SK-N-SH (cell line): ENCODE measurements at regions not wholly inside any gene's neighbourhood (a gene's known extent, or its start where the extent isn't known, plus 50 kb on each side); places are given as distances from the start of the nearest gene placed in this dataset.
A peak's percentile ranks its signal among the peaks of the same experiment; 100 is the strongest.

Source experiments
- CTCF ChIA-PET: fragments of 300-600, 350-600 bp; formaldehyde crosslinking; extraction: SDS; loops from one replicate; lab custom pipeline; 2021; lab: Yijun Ruan, JAX
- POLR2A ChIA-PET: fragments of 350-600 bp; sonication (Branson Sonifier 250); formaldehyde crosslinking; extraction: SDS; loops from one replicate; lab custom pipeline; 2020; ENCODE audit warnings: antibody characterized with exemption, inconsistent platforms; lab: Yijun Ruan, JAX
- DNase-seq: peaks from one replicate; pipeline ENCODE4 v3.0.0; 2012
- H2AFZ ChIP-seq: fragments of 200-600 bp; sonication (generic); 2 replicates; pipeline ENCODE4 v1.8.1; 2016; ENCODE audit warnings: antibody characterized with exemption, mild to moderate bottlenecking, low read depth
- H3F3A ChIP-seq: fragments of 200-600 bp; sonication (generic); replicated peaks from 2 replicates; pipeline ENCODE3; 2016; ENCODE audit warnings: antibody characterized with exemption, mild to moderate bottlenecking; ENCODE audit not compliant: insufficient read depth
- H3K27ac ChIP-seq, 2 experiments: fragments of 200-500 bp in 1 of 2; fragments of 200-600 bp in 1 of 2; sonication (Bioruptor generic) in 1 of 2; sonication (generic), shearing (Covaris generic) in 1 of 2; 2 replicates each; pipeline versions ENCODE4 v1.5.1 to v1.6.1; 2014 to 2016; ENCODE audit warnings: low read depth in 2 of 2, inconsistent platforms in 1 of 2, low read length in 1 of 2, mild to moderate bottlenecking in 1 of 2, mixed read lengths in 1 of 2
- H3K27me3 ChIP-seq: fragments of 200-600 bp; sonication (generic), shearing (Covaris generic); 2 replicates; pipeline ENCODE4 v1.6.1; 2016; ENCODE audit warnings: mixed run types; ENCODE audit not compliant: insufficient read depth
- H3K36me3 ChIP-seq, 2 experiments: fragments of 200-500 bp in 1 of 2; fragments of 200-600 bp in 1 of 2; sonication (Bioruptor generic) in 1 of 2; sonication (generic) in 1 of 2; replicated peaks in 1 of 2; 2 replicates each; pipeline versions ENCODE3 to v1.5.1; 2014 to 2016; ENCODE audit warnings: low read length in 1 of 2, mild to moderate bottlenecking in 1 of 2; ENCODE audit not compliant: insufficient read depth in 2 of 2, control insufficient read depth in 1 of 2
- H3K4me1 ChIP-seq, 2 experiments: fragments of 200-500 bp in 1 of 2; fragments of 200-600 bp in 1 of 2; sonication (Bioruptor generic) in 1 of 2; sonication (generic), shearing (Covaris generic) in 1 of 2; 2 replicates each; pipeline versions ENCODE4 v1.5.1 to v1.6.1; 2014 to 2016; ENCODE audit warnings: low read depth in 1 of 2, low read length in 1 of 2, mixed run types in 1 of 2; ENCODE audit not compliant: insufficient read depth in 2 of 2, control insufficient read depth in 1 of 2
- H3K4me2 ChIP-seq: fragments of 200-600 bp; sonication (generic), shearing (Covaris generic); 2 replicates; pipeline ENCODE4 v1.6.1; 2017; ENCODE audit warnings: mixed run types
- H3K4me3 ChIP-seq, 2 experiments: fragments of 200-500 bp in 1 of 2; fragments of 200-600 bp in 1 of 2; sonication (Bioruptor generic) in 1 of 2; sonication (generic), shearing (Covaris generic) in 1 of 2; 2 replicates each; pipeline versions ENCODE4 v1.5.1 to v1.8.1; 2014 to 2016; ENCODE audit warnings: low read depth in 2 of 2, inconsistent platforms in 1 of 2, low read length in 1 of 2, mild to moderate bottlenecking in 1 of 2, mixed read lengths in 1 of 2, moderate library complexity in 1 of 2
- H3K79me2 ChIP-seq: fragments of 200-600 bp; sonication (generic); 2 replicates; pipeline ENCODE4 v1.8.1; 2017; ENCODE audit warnings: mild to moderate bottlenecking; ENCODE audit not compliant: insufficient read depth
- H3K9ac ChIP-seq: fragments of 200-600 bp; sonication (generic); 2 replicates; pipeline ENCODE4 v1.6.1; 2017; ENCODE audit warnings: mixed run types
- H3K9me2 ChIP-seq: fragments of 200-600 bp; sonication (generic); 2 replicates; pipeline ENCODE4 v1.6.1; 2017; ENCODE audit warnings: mixed run types
- H3K9me3 ChIP-seq: fragments of 200-600 bp; sonication (generic); 2 replicates; pipeline ENCODE4 v1.6.1; 2017; ENCODE audit warnings: mixed run types, mild to moderate bottlenecking, moderate library complexity
- H4K20me1 ChIP-seq: fragments of 200-600 bp; sonication (generic); 2 replicates; pipeline ENCODE4 v1.6.1; 2017; ENCODE audit warnings: mild to moderate bottlenecking, mixed run types; ENCODE audit not compliant: insufficient read depth
- ELF1 ChIP-seq: IDR thresholded peaks from 2 replicates; pipeline ENCODE4 v1.4.0; 2012
- FOXM1 ChIP-seq: IDR thresholded peaks from 2 replicates; pipeline ENCODE4 v1.4.0; 2012; ENCODE audit warnings: low read depth, mild to moderate bottlenecking
- GABPA ChIP-seq: IDR thresholded peaks from 2 replicates; pipeline ENCODE4 v1.4.0; 2012; ENCODE audit warnings: low read depth, mild to moderate bottlenecking
- GATA2 ChIP-seq: sonication (generic); formaldehyde crosslinking; IDR thresholded peaks from 2 replicates; pipeline ENCODE4 v1.5.0; 2020; ENCODE audit warnings: mild to moderate bottlenecking, missing genetic modification reagents
- MAX ChIP-seq: IDR thresholded peaks from 2 replicates; pipeline ENCODE4 v1.4.0; 2012; ENCODE audit warnings: low read depth
- POLR2AphosphoS5 ChIP-seq: IDR thresholded peaks from 2 replicates; pipeline ENCODE4 v1.6.1; 2012; ENCODE audit warnings: low read depth, low read length
- RFX5 ChIP-seq: IDR thresholded peaks from 2 replicates; pipeline ENCODE4 v1.6.1; 2012; ENCODE audit warnings: mild to moderate bottlenecking, improper control_type of control experiment, low read length
- RXRA ChIP-seq: IDR thresholded peaks from 2 replicates; pipeline ENCODE4 v1.4.0; 2012; ENCODE audit warnings: low read depth, mild to moderate bottlenecking, borderline replicate concordance
- ZBTB33 ChIP-seq: IDR thresholded peaks from 2 replicates; pipeline ENCODE4 v1.4.0; 2012; ENCODE audit warnings: low read depth, borderline replicate concordance
- WGBS: methylation state at CpG from one replicate; pipeline ENCODE4 v1.1.6; 2017; ENCODE audit warnings: low lambda C conversion rate; 5-methylcytosine and 5-hydroxymethylcytosine counted together
- TF ChIP-seq, protein P1 (sequence below): fragments of 200-600 bp; sonication (generic); IDR thresholded peaks from 2 replicates; pipeline ENCODE4 v1.6.1; 2017; ENCODE audit warnings: antibody characterized with exemption, mild to moderate bottlenecking, moderate library complexity
- TF ChIP-seq, protein P2 (sequence below): IDR thresholded peaks from 2 replicates; pipeline ENCODE4; 2012

DNA sequence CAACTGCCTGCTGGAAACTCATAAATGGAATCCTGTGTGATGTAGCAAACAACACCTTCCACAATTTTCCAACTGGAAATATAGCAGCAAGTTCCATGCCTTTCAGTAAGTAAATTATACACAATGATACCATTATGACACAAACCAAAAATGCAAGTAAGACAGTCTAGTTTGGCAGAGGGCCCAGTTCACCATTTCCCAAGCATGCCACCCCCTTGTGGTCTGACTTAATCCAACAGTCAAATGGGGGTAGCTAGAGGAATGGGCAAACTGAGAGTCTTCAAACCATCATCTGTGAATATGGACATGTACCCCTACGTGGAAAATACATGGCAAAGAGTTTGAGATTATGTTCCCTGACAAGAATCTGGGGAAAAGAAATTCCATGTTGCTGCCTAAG lies 137.6 kb upstream of the VWC2 start:
- H4K20me1 ChIP-seq, result no peaks in the 10 kb centered on the region
- no peaks in the 10 kb centered on the region for H3K79me2 ChIP-seq
- H3F3A ChIP-seq, result no peaks in the 10 kb centered on the region
- H3K4me1 ChIP-seq, result peaks cover 0 to 4% of the 10 kb centered on the region in 2 experiments; a peak in 1 of 4 replicates
- no peak overlapping the region for H3K27ac ChIP-seq
- H2AFZ ChIP-seq, result no peak overlapping the region
- H3K9ac ChIP-seq, result no peak overlapping the region
- no peak overlapping the region for H3K4me3 ChIP-seq
- WGBS, result 0% methylated on average over 1 of the region's 1 CpG
- no peak overlapping the region for H3K4me2 ChIP-seq
- ChIA-PET CTCF (interaction anchor here (1.1 kb wide), 1 partner anchor 12 kb away, joined by 3 read pairs; no protein-coding TSS in a partner anchor), POLR2A (no interaction called here)
- H3K36me3 ChIP-seq, result no peaks in the 10 kb centered on the region
- H3K9me2 ChIP-seq, result no peaks in the 10 kb centered on the region
- TF ChIP-seq, protein P1, sequence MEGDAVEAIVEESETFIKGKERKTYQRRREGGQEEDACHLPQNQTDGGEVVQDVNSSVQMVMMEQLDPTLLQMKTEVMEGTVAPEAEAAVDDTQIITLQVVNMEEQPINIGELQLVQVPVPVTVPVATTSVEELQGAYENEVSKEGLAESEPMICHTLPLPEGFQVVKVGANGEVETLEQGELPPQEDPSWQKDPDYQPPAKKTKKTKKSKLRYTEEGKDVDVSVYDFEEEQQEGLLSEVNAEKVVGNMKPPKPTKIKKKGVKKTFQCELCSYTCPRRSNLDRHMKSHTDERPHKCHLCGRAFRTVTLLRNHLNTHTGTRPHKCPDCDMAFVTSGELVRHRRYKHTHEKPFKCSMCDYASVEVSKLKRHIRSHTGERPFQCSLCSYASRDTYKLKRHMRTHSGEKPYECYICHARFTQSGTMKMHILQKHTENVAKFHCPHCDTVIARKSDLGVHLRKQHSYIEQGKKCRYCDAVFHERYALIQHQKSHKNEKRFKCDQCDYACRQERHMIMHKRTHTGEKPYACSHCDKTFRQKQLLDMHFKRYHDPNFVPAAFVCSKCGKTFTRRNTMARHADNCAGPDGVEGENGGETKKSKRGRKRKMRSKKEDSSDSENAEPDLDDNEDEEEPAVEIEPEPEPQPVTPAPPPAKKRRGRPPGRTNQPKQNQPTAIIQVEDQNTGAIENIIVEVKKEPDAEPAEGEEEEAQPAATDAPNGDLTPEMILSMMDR, result peak; percentile 28; the same call in 1 of the 2 replicates
- TF ChIP-seq, protein P2, sequence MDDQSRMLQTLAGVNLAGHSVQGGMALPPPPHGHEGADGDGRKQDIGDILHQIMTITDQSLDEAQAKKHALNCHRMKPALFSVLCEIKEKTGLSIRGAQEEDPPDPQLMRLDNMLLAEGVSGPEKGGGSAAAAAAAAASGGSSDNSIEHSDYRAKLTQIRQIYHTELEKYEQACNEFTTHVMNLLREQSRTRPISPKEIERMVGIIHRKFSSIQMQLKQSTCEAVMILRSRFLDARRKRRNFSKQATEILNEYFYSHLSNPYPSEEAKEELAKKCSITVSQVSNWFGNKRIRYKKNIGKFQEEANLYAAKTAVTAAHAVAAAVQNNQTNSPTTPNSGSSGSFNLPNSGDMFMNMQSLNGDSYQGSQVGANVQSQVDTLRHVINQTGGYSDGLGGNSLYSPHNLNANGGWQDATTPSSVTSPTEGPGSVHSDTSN, result no peak
- TF ChIP-seq, all 33 proteins: peak for 1
- DNase-seq, result no peak
- no peaks in the 10 kb centered on the region for H3K27me3 ChIP-seq
- H3K9me3 ChIP-seq, result no peaks in the 10 kb centered on the region

DNA sequence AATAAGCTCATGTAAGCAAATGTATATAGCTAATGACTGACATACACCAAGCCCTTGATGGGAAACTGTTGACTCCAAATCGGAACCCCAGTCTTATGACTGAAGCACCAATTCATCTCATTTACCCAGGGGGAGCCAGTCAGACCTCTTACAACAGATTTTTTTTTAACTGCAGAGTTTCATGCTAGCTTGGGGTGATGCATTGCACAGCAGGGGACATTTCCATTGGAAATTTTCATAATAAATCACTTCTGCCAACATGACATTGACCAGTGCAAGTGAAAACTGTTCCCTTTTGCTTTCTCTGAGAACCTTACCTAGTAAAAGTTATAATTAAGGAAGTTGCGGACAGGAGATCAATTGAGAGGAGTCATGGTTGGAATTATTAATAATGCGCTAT lies 137.0 kb upstream of the VWC2 start:
- ChIA-PET POLR2A (no interaction called here), CTCF (interaction anchor here (1.1 kb wide), 1 partner anchor 12 kb away, joined by 3 read pairs; no protein-coding TSS in a partner anchor)
- Histone ChIP-seq H3K4me3 (no peak overlapping the region), H3K9me3 (no peaks in the 10 kb centered on the region), H3K4me1 (no peaks in the 10 kb centered on the region; a peak in 1 of 4 replicates), H3F3A (no peaks in the 10 kb centered on the region), H3K27ac (no peak overlapping the region), H3K27me3 (no peaks in the 10 kb centered on the region), H4K20me1 (no peaks in the 10 kb centered on the region), H3K36me3 (no peaks in the 10 kb centered on the region), H3K79me2 (no peaks in the 10 kb centered on the region), H3K4me2 (no peak overlapping the region), H3K9me2 (no peaks in the 10 kb centered on the region), H3K9ac (no peak overlapping the region), H2AFZ (no peak overlapping the region)
- WGBS, result 5% methylated on average over 3 of the region's 3 CpGs
- DNase-seq, result no peak
- TF ChIP-seq GATA2 (CRISPR knock-in tag) (no peak), MAX (no peak), GABPA (no peak), ZBTB33 (no peak), RXRA (no peak), ELF1 (no peak), POLR2AphosphoS5 (no peak), FOXM1 (no peak), RFX5 (no peak)
- TF ChIP-seq, protein P2, result no peak
- TF ChIP-seq, protein P1, result no peak
